ENCODE measurements at regions not wholly inside any gene's neighbourhood (a gene's known extent, or its start where the extent isn't known, plus 50 kb on each side); places are given as distances from the start of the nearest gene placed in this dataset.

DNA sequence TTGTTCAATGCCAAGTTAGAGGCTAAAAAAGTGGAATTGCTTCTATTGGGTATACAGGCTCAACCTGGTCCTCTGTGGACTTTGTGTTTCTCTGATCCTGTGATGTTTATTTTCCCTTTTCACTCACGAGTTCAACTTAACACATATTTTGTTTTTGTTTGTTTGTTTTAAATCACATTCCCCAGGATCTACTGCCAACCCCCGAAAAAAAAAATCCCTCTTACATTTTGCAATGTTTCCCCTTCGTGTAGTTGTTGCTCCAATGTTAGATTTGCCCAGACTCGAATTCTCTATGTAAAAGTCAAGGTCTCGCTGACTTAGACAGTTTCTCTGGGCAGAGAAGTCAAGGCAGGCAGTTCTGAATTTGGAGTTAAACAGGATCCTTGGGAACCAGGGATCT is 876.4 kb downstream of the CCSER2 start:
- TF ChIP-seq, protein P1, sequence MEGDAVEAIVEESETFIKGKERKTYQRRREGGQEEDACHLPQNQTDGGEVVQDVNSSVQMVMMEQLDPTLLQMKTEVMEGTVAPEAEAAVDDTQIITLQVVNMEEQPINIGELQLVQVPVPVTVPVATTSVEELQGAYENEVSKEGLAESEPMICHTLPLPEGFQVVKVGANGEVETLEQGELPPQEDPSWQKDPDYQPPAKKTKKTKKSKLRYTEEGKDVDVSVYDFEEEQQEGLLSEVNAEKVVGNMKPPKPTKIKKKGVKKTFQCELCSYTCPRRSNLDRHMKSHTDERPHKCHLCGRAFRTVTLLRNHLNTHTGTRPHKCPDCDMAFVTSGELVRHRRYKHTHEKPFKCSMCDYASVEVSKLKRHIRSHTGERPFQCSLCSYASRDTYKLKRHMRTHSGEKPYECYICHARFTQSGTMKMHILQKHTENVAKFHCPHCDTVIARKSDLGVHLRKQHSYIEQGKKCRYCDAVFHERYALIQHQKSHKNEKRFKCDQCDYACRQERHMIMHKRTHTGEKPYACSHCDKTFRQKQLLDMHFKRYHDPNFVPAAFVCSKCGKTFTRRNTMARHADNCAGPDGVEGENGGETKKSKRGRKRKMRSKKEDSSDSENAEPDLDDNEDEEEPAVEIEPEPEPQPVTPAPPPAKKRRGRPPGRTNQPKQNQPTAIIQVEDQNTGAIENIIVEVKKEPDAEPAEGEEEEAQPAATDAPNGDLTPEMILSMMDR (IDR thresholded peaks at IDR 0.05; ENCODE audit: insufficient read depth, low read length, poor library complexity, severe bottlenecking), result no peak
- no peak for TF ChIP-seq EZH2phosphoT487 (conservative IDR thresholded peaks at IDR 0.05; ENCODE audit: low read length)
